HCT116 (cell line): ENCODE measurements at regions not wholly inside any gene's neighbourhood (a gene's known extent, or its start where the extent isn't known, plus 50 kb on each side); places are given as distances from the start of the nearest gene placed in this dataset.

Source experiments
- ATAC-seq: fragments of 200-7000 bp; cut with Tn5 transposase; 2 replicates; pipeline ENCODE4 v1.9.1; 2020; ENCODE audit warnings: mild to moderate bottlenecking, moderate library complexity
- BruUV-seq: library from RNA; stranded (reverse); fragments of 400-500 nt; replicated peaks from 2 replicates; lab custom pipeline; 2021; lab: Mats Ljungman, UMichigan
- CTCF ChIA-PET: fragments of 300-600 bp; sonication (Branson Sonifier 250); formaldehyde crosslinking; loops from one replicate; lab custom pipeline; 2021; ENCODE audit warnings: antibody characterized with exemption; lab: Charles Lee
- POLR2A ChIA-PET: fragments of 300-600, 350-600 bp; sonication (Branson Sonifier 250); formaldehyde crosslinking; loops from one replicate; lab custom pipeline; 2021; ENCODE audit warnings: antibody characterized with exemption; lab: Charles Lee
- RAD21 ChIA-PET, 2 experiments: fragments of 300-600 bp; sonication (Branson Sonifier 250); formaldehyde crosslinking; loops; one replicate each; lab custom pipeline; 2023; ENCODE audit warnings: low total read pairs in 2 of 2; ENCODE audit not compliant: uncharacterized antibody in 2 of 2, unreplicated experiment in 2 of 2, low non-redundant PET in 1 of 2; lab: Charles Lee
- DNase-seq: peaks from one replicate; pipeline ENCODE4 v3.0.0-alpha.2; 2010; ENCODE audit warnings: low read depth, low spot score
- H2AFZ ChIP-seq: fragments of 200-600 bp; shearing (Covaris generic), sonication (generic); 2 replicates; pipeline ENCODE4 v1.6.1; 2017; ENCODE audit warnings: low read depth, mixed run types, mixed read lengths, antibody characterized with exemption, low read length; ENCODE audit not compliant: poor library complexity, severe bottlenecking
- H3K27ac ChIP-seq: 2 replicates; pipeline ENCODE4 v1.5.1; 2012; ENCODE audit warnings: low read depth, low read length
- H3K27me3 ChIP-seq: fragments of 200-600 bp; sonication (generic); 2 replicates; pipeline ENCODE4 v1.6.1; 2016; ENCODE audit warnings: mixed run types, low read length, mixed read lengths; ENCODE audit not compliant: insufficient read depth
- H3K36me3 ChIP-seq, 2 experiments: fragments of 200-500 bp in 1 of 2; fragments of 200-600 bp in 1 of 2; sonication (Bioruptor generic) in 1 of 2; sonication (generic) in 1 of 2; 2 replicates each; pipeline versions ENCODE4 v1.5.1 to v1.6.1; 2014 to 2016; ENCODE audit warnings: low read length in 2 of 2, inconsistent platforms in 1 of 2, mixed read lengths in 1 of 2, mixed run types in 1 of 2; ENCODE audit not compliant: insufficient read depth in 2 of 2, control insufficient read depth in 1 of 2
- H3K4me1 ChIP-seq, 2 experiments: fragments of 200-600 bp in 1 of 2; sonication (generic) in 1 of 2; 2 replicates each; pipeline versions ENCODE4 v1.5.1 to v1.6.1; 2012 to 2017; ENCODE audit warnings: low read length in 2 of 2, inconsistent platforms in 1 of 2, mild to moderate bottlenecking in 1 of 2, mixed read lengths in 1 of 2, mixed run types in 1 of 2, moderate library complexity in 1 of 2; ENCODE audit not compliant: insufficient read depth in 2 of 2, control insufficient read depth in 1 of 2
- H3K4me2 ChIP-seq: fragments of 200-600 bp; sonication (generic); 2 replicates; pipeline ENCODE4 v1.6.1; 2017; ENCODE audit warnings: mixed run types, low read length, mixed read lengths
- H3K4me3 ChIP-seq, 2 experiments: fragments of 200-600 bp in 1 of 2; sonication (generic) in 1 of 2; replicated peaks in 1 of 2; 2 replicates each; pipeline ENCODE4 v1.5.1; 2011 to 2016; ENCODE audit warnings: low read length in 2 of 2, control low read depth in 1 of 2, low read depth in 1 of 2, mild to moderate bottlenecking in 1 of 2, mixed read lengths in 1 of 2, mixed run types in 1 of 2
- H3K79me2 ChIP-seq: fragments of 200-600 bp; sonication (generic); 2 replicates; pipeline ENCODE4 v1.6.1; 2017; ENCODE audit warnings: mild to moderate bottlenecking, mixed run types, low read length, moderate library complexity, mixed read lengths; ENCODE audit not compliant: insufficient read depth
- H3K9ac ChIP-seq: fragments of 200-600 bp; sonication (generic); 2 replicates; pipeline ENCODE4 v1.6.1; 2016; ENCODE audit warnings: low read length, mixed read lengths
- H3K9me2 ChIP-seq: fragments of 200-600 bp; sonication (generic), shearing (Covaris generic); 2 replicates; pipeline ENCODE4 v1.6.1; 2017; ENCODE audit warnings: mixed run types, mild to moderate bottlenecking, moderate library complexity; ENCODE audit not compliant: insufficient read depth
- H3K9me3 ChIP-seq, 2 experiments: fragments of 200-500 bp in 1 of 2; fragments of 200-600 bp in 1 of 2; sonication (Bioruptor generic) in 1 of 2; sonication (generic) in 1 of 2; 2 replicates each; pipeline ENCODE4 v1.6.1; 2014 to 2017; ENCODE audit warnings: low read length in 2 of 2, mixed read lengths in 2 of 2, inconsistent platforms in 1 of 2, low read depth in 1 of 2, mild to moderate bottlenecking in 1 of 2, mixed run types in 1 of 2, moderate library complexity in 1 of 2; ENCODE audit not compliant: control insufficient read depth in 1 of 2, insufficient read depth in 1 of 2
- H4K20me1 ChIP-seq: fragments of 200-600 bp; sonication (generic), shearing (Covaris generic); 2 replicates; pipeline ENCODE4 v1.6.1; 2017; ENCODE audit warnings: mixed run types, mild to moderate bottlenecking, moderate library complexity; ENCODE audit not compliant: insufficient read depth
- CEBPB ChIP-seq: IDR thresholded peaks from 2 replicates; pipeline ENCODE4 v1.6.1; 2012; ENCODE audit warnings: low read depth
- EZH2phosphoT487 ChIP-seq: fragments of 200-600 bp; IDR thresholded peaks from 2 replicates; pipeline ENCODE4 v1.6.1; 2018; ENCODE audit warnings: antibody characterized with exemption, borderline replicate concordance
- FOSL1 ChIP-seq: IDR thresholded peaks from 2 replicates; pipeline ENCODE4 v1.6.1; 2012; ENCODE audit warnings: low read depth
- JUND ChIP-seq: IDR thresholded peaks from 2 replicates; pipeline ENCODE4 v1.6.1; 2012
- SIN3A ChIP-seq: IDR thresholded peaks from 2 replicates; pipeline ENCODE4 v1.6.1; 2012; ENCODE audit warnings: low read depth
- SRF ChIP-seq: IDR thresholded peaks from 2 replicates; pipeline ENCODE4 v1.6.1; 2012; ENCODE audit warnings: low read depth
- TCF7L2 ChIP-seq: IDR thresholded peaks from 2 replicates; pipeline ENCODE4 v1.7.0; 2011; ENCODE audit warnings: borderline replicate concordance, inconsistent platforms; ENCODE audit not compliant: insufficient read depth, insufficient read length; ENCODE audit errors: extremely low read depth
- ZFX ChIP-seq: fragments of 450-650 bp; IDR thresholded peaks from 2 replicates; pipeline ENCODE4 v1.6.1; 2017
- intact Hi-C: fragments of 100-400 bp; cut with micrococcal nuclease; formaldehyde crosslinking; loops from 2 replicates; pipeline ENCODE4 v1.10.0; 2022
- TF ChIP-seq, protein P1 (sequence below): IDR thresholded peaks from 2 replicates; pipeline ENCODE4 v1.6.1; 2012; ENCODE audit warnings: low read depth
- TF ChIP-seq, protein P2 (sequence below), 3 experiments: fragments of 200-600 bp in 1 of 3; sonication (generic) in 1 of 3; IDR thresholded peaks in 2 of 3; conservative IDR thresholded peaks in 1 of 3; 2 replicates each; pipeline ENCODE4 v1.5.1; 2012 to 2017; ENCODE audit warnings: low read depth in 2 of 3, low read length in 2 of 3, antibody characterized with exemption in 1 of 3, borderline replicate concordance in 1 of 3, control low read depth in 1 of 3, mild to moderate bottlenecking in 1 of 3, mixed read lengths in 1 of 3, mixed run types in 1 of 3, moderate library complexity in 1 of 3; ENCODE audit not compliant: insufficient read depth in 1 of 3

DNA sequence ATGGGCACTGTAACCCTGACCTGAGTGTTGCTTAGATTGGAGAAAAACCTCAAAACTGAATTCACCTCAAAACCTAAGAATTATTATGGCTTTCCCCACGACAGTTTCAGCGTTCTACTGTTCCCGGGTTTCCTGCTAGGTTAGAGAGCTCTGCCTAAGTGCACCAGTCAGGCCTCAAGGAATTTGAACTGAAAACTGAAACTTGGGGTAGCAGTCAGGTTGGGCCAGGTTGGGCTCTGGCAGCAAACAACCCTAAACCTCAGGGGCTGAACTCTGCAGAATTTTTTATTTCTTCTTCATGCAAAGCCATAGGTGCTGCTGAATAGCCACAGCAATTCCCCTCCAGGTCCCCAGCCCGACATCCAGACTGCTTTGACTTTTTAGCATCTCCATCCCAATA is 437.0 kb upstream of the PROX1 start (continued):
- TF ChIP-seq, protein P1, sequence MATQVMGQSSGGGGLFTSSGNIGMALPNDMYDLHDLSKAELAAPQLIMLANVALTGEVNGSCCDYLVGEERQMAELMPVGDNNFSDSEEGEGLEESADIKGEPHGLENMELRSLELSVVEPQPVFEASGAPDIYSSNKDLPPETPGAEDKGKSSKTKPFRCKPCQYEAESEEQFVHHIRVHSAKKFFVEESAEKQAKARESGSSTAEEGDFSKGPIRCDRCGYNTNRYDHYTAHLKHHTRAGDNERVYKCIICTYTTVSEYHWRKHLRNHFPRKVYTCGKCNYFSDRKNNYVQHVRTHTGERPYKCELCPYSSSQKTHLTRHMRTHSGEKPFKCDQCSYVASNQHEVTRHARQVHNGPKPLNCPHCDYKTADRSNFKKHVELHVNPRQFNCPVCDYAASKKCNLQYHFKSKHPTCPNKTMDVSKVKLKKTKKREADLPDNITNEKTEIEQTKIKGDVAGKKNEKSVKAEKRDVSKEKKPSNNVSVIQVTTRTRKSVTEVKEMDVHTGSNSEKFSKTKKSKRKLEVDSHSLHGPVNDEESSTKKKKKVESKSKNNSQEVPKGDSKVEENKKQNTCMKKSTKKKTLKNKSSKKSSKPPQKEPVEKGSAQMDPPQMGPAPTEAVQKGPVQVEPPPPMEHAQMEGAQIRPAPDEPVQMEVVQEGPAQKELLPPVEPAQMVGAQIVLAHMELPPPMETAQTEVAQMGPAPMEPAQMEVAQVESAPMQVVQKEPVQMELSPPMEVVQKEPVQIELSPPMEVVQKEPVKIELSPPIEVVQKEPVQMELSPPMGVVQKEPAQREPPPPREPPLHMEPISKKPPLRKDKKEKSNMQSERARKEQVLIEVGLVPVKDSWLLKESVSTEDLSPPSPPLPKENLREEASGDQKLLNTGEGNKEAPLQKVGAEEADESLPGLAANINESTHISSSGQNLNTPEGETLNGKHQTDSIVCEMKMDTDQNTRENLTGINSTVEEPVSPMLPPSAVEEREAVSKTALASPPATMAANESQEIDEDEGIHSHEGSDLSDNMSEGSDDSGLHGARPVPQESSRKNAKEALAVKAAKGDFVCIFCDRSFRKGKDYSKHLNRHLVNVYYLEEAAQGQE = no peak

DNA sequence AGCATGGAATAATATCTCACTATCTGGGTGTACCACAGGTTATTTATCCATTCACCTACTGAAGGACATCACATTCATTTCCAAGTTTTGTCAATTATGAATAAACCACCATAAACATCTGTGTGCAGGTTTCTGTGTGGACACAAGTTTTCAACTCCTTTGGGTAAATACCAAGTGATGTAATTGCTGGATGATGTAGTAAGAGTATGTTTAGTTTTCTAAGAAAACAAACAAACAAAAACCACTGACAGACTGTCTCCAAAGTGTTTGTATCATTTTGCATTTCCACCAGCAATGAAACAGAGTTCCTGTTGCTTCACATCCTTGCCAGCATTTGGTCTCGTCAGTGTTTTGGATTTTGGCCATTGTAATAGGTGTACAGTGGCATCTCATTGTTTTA is 435.7 kb upstream of the PROX1 start:
- Histone ChIP-seq H3K36me3 (no peaks in the 10 kb centered on the region), H3K9me2 (no peaks in the 10 kb centered on the region), H3K27me3 (peaks cover 13% of the 10 kb centered on the region; the same call in 1 of the 2 replicates), H3K4me2 (no peak overlapping the region), H3K27ac (no peak overlapping the region), H3K9me3 (no peaks in the 10 kb centered on the region), H3K4me3 (no peak overlapping the region), H2AFZ (no peak overlapping the region), H3K9ac (no peak overlapping the region), H4K20me1 (no peaks in the 10 kb centered on the region; the same call in 1 of the 2 replicates), H3K4me1 (no peaks in the 10 kb centered on the region), H3K79me2 (no peaks in the 10 kb centered on the region)
- DNase-seq (no peak), ATAC-seq (no peak)
- POLR2A ChIA-PET = no interaction called here
- RAD21 ChIA-PET = no interaction called here
- no peak for TF ChIP-seq CEBPB
- TF ChIP-seq EZH2phosphoT487 = no peak
- TF ChIP-seq, protein P2, sequence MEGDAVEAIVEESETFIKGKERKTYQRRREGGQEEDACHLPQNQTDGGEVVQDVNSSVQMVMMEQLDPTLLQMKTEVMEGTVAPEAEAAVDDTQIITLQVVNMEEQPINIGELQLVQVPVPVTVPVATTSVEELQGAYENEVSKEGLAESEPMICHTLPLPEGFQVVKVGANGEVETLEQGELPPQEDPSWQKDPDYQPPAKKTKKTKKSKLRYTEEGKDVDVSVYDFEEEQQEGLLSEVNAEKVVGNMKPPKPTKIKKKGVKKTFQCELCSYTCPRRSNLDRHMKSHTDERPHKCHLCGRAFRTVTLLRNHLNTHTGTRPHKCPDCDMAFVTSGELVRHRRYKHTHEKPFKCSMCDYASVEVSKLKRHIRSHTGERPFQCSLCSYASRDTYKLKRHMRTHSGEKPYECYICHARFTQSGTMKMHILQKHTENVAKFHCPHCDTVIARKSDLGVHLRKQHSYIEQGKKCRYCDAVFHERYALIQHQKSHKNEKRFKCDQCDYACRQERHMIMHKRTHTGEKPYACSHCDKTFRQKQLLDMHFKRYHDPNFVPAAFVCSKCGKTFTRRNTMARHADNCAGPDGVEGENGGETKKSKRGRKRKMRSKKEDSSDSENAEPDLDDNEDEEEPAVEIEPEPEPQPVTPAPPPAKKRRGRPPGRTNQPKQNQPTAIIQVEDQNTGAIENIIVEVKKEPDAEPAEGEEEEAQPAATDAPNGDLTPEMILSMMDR (IDR thresholded peaks at IDR 0.05 in 2 of 3, conservative IDR thresholded peaks at IDR 0.05 in 1 of 3; ENCODE audit: borderline replicate concordance in 1 of 3, insufficient read depth in 1 of 3, low read depth in 2 of 3, low read length in 2 of 3) = no peak
- TF ChIP-seq SIN3A = no peak
- no peak for TF ChIP-seq ZFX
- TF ChIP-seq JUND = no peak
- no peak for TF ChIP-seq SRF
- TF ChIP-seq FOSL1 = no peak
- no peak for TF ChIP-seq TCF7L2
- BruUV-seq = no TSS peak
- intact Hi-C loops = no loop called here
- CTCF ChIA-PET = no interaction called here
